RKO (cell line): ENCODE measurements at regions not wholly inside any gene's neighbourhood (a gene's known extent, or its start where the extent isn't known, plus 50 kb on each side); places are given as distances from the start of the nearest gene placed in this dataset.

Source experiments
- DNase-seq: peaks from one replicate; pipeline ENCODE4 v3.0.0-alpha.2; 2016; ENCODE audit warnings: low spot score

DNA sequence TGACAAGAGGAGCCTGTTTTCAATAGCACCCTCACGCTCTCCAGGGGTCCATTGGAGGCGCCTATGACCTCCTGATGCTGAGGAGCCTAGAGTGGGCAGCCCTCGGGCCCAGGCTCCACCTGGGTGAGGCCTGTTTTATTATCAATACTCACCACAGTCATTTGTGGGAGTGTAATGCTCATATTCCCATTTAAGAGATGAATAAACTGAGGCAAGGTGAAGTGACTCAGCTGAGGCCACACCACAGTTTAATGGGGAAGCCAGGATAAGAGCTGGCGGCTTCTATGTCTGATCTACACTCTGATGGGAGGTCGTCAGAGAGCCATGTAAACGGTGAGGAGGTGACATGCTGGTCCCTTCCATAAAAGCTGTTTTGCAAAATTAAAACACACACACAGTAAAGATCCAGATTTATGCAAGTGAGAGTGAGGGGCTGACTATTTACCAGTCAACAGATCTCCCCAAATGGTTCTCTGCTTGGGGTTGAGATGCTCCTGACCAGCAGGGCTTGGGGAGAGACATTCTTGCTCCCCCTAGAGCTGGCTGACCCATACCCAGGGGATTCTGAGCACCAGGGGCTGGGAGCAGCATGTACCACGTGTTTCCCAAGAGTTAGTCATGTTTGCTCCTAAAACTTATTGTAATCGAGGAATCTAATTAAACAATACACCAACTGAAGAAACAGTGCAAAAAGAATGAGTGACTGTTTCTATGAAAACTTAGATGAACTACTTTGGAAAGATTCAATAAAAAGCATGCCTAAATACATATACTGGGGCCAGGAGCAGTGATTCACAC lies 81.0 kb upstream of the INSIG1 start:
- no peak for DNase-seq

GRCh38 chr7:155217634-155218033 lies 80.0 kb upstream of the INSIG1 start:
- no peak for DNase-seq

DNA sequence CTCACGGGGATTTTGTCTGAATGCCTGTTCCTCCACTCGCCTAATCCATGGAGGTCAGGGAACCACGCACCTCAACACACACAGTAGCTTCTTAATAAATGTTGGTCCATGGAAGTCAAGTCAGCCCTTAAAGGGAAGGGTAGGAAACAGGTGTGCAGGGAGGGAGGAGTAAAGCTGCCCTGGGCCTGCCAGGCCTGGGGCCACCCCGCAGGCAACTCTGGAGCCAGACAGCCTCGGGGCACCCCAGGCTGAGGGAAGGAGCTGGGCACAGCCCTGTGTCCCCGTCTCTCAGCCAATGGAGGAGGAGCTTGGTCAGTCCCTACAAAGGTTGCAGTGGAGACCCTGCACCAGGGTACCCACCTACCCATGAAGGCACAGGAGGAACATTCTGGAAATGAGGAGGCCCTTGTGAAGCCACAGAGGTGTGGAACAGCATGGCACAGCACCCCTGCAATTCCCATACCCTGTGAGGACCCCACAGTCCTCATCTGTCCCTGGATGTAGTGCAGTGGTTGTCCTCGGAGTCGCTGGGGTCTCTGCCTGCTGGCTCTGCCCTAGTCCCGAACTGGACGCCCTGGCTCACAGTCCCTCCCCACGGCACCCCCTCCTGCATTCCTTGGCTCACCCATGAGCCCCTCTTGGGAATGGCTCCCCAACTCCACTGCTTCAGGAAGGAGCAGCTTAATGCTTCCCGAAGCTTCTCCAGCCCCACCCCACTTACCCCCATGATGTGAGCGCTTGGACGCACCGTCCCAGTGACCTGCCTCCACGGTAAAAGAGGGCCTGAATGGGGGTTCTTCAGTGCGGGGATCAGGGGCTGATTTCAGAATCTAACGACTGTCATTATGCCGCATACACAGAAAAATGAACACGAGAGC lies 79.2 kb upstream of the INSIG1 start:
- DNase-seq = no peak

GRCh38 chr7:155219154-155219531 lies 78.5 kb upstream of the INSIG1 start:
- no peak for DNase-seq

DNA sequence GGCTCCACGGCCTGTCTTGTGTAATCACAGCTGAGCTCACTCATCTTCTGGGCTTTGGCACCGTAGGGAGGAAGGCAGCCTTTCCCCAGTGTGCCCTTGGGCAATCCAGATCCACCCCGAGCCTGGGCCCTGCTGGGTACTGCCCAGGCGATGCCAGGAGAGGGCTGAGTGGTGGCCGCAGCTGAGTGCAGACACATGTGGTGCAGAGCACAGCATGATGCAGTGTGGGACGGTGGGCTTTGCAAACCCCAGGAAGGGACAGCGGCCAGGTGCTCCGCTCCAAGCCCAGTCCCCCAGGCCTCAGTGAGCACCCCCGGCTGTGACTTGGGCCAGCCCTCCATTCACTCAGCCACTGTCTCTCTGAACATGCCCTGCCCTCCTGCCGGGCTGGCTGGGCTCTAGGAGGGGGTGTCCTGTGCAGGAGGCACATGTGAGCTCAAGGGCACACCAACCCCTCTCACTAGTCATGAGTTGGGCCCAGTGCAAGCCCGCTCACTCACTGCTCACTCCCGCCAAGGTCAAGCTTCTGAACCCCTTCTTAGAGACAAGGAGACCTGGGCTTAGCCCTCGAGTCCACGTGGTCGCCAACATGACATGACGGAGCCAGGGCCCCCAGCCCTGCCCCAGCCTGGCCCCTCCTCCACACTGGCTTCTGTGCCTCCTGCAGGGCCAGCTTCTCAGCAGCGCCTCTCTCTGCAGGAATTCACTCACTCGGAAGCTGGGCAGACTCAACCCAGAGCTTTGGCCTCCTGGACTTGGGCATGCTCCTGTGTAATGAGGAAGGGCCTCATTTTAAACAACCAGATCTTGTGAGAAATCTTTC lies 77.5 kb upstream of the INSIG1 start:
- DNase-seq = no peak

DNA sequence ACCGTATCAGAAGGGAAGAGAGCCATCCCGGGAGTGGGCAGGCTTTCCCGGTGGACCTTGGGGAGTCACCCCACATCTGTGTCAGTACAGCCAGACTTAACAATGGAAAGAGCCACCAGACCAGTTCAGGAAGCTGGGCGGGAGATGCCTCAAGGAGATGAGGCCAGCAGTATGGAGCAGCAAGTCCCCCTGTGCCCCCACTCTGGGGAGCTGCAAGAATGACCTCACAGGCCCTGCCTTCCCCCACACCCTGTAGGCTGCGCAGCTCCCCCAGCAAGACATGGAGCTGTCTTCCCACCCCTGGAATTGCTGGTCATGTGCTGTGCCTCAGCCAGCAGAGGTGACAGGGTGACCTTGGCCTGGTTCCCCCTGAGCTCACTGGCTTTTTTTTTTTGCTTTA lies 76.8 kb upstream of the INSIG1 start:
- DNase-seq = no peak

DNA sequence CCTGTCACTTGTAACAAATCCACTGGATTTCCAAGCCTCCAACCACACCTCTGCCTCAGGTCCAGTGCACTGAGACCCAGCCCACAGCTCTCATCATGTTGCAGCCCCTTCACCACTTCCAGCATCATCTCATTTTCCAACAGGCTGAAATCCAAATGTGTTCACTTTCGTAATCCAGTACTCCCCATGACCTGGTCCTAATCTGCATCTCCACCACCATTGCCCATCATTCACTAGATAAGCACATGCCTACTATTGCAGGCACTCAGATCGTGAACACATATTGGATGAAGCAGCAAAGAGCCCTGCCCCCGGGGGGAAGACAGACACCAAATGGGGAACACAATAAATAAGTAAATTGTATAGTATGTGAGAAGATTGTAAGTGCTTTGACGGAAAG lies 76.1 kb upstream of the INSIG1 start:
- DNase-seq = no peak

DNA sequence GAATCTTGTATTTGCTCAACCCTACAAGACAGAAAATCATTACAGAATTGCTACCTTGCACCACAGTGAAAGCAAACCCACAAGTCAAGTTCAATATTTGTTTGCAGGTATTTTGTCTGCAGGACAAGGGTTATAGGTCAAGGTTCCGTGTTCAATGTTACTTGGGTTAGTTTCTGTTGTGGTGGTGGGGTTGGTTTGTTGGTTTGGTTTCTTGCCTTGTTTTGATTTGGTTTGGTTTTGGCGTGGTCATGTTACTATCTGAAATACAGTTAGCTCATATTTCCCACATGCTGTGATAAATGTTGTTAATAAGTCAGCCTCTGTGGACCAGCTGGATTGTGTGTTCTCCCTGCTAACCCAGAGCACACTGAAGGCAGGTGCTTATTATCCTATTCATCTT lies 75.6 kb upstream of the INSIG1 start:
- DNase-seq = no peak

- DNase-seq = no peak
These were observed 75.1 kb upstream of the INSIG1 start for GRCh38 chr7:155222573-155222972.

- DNase-seq = no peak
These were observed 74.7 kb upstream of the INSIG1 start for GRCh38 chr7:155223021-155223420.

GRCh38 chr7:155223503-155223902 lies 74.2 kb upstream of the INSIG1 start:
- no peak for DNase-seq

DNA sequence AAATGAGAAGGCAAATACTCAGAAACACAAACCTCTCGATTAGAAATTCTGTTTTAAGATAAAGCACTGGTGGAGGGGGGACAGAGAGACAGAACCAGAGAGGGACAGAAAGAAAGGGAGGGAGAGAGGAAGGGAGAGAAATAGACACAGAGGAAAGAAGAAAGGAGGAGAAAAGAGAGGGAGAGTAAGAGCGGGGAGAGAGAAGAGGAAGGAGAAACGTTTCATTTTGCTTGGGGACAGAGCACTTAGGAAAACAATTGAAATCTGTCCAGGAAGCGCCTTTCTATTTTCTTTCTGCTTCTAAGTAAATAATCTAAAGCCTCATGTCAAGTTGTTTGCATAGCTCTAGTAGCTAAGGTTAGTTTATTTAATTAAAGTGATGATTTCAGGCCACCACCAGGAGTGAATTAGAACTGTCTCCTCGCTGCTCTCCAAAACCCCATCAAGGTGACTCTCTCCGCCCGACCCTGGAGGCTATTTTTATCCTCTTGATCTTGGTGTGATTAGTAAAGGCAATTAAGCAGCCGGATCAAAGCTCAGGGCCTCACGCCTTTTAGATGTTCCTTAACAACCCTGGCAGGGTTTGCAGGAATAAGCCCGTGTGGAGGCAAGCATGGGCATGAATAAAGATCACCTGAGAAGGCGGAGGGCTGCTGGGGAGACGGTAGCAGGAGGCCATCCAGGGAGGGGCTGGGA lies 73.4 kb upstream of the INSIG1 start:
- no peak for DNase-seq

DNA sequence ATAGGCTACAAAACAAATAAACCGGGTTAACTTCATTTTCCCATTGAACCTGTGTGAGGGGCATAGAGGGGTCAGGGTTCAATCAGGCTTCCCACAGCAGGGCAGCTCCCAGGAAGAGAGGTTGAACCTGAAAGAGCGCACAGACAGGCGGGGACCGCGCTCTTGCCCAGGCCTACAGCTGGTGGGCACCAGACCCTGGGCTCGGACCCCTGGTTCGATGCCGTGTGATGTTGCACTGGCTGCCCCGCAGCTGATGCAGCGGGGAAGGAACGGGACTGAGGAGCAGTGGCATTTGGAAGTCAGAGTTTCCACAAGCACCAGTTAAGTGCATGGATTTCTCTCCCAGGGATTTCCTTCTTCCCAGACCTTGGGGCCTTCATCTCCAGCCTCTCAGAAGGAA lies 72.6 kb upstream of the INSIG1 start:
- no peak for DNase-seq

- DNase-seq = no peak
These were observed 72.2 kb upstream of the INSIG1 start for GRCh38 chr7:155225516-155225915.

DNA sequence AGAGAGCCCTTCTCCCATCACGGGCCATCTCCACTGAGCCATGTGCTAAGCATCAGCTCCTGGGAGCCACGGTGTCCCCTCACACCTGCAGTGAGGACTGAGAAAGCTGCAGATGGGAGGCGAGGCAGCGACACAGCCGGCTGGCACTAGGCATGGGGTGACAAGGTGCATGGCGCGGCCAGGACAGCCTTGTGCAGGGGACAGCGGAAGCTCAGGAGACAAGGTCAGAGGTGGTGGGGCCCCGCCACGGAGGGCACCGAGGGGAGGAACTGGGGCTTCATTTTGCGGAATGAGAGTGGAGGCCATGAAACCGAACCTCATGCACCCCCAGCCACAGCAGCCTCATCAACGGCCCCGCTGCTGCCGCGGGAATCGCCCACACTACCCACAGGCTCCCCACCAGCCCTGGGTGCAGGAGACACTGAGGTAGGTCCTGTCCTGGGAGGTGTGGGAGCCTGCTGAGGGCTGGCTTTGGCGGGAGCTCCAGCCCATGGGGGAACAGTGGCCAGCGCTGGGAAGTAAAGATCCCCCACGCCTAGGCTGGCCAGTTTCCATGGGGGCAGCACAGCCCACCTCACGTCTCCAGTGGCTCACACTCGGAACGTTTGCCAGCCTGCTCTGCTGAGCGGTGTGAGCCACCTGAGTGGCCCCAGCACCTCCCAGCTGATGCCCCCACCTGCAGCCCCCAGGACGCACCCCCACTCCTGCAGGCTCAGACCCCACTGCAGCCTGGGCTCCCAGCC lies 71.2 kb upstream of the INSIG1 start:
- DNase-seq = no peak

- no peak for DNase-seq
These were observed 70.5 kb upstream of the INSIG1 start for GRCh38 chr7:155227004-155227787.

DNA sequence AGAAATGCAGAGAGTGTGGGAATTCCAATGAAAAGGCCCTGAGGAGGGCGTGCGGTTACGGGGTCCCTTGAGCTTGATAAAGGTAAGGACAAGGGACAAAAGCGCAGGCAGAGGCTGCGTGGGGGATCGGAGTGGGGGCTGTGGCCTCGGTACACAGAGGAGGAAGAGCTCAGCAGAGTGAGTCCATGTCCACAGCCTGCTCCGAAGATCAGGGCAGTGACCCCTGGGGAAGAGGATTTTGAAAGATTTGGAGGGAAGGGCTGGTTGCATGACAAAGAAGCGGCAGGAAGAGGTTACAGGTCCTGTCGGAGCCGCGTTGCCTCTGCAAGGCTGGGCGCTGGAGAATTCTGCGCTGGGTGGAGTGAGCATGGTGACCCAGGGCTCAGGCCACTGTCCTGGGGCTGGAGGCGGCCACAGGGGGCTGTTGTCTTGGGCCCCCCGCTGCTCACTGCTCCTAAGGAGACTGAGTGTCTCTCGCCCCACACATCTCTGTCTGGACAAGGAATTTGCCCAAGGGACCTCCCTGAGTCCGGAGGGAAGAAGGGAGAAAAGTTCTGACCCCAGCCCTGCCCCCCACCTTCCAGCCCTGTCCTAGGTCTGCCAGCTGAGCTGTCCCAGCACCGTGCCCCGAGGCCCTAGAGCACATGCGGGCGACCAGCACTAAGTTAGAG lies 69.8 kb upstream of the INSIG1 start:
- DNase-seq = no peak

DNA sequence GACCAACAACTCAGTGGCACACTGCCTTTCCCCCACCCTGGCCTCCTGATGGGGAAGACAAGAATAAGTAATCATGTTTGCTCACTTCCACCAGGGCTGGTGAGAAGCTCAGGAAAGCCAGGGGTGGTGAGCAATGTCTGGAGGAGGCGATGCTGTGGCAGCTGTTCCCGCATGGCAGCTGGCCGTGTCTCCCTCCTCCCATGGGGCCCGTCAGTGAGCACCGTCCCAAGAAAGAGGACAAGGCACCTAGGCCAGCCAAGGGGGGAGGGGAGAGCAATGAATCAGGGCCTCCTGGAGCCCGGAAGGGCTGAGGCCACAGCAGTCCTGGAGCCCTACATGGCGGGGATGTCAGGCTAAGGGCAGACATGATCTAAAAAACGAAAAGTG lies 69.2 kb upstream of the INSIG1 start:
- no peak for DNase-seq

DNA sequence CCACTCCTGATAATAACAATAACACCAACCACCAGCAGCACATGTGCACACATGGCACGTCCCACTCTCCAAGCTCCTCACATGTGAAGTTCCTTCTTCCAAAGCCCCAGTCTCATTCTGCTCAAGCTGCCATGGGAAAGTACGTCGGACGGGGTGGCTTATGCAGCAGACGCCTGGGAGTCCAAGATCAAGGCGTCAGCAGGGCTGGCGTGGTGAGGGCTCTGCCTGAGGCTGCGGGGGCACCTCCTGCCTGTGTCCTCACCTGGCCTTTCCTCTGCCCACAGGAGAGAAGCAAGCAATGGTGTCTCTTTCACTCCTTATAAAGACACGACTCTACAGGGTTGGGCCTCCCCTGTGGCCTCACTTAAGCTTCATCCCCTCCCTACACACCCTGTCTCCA lies 68.8 kb upstream of the INSIG1 start:
- no peak for DNase-seq
